Natural killer cell (primary cell): ENCODE measurements at regions not wholly inside any gene's neighbourhood (a gene's known extent, or its start where the extent isn't known, plus 50 kb on each side); places are given as distances from the start of the nearest gene placed in this dataset.

Experiments used
- ATAC-seq, 3 donors: fragments of 150-1000 bp in 2 of 3; fragments of 200-7000 bp in 1 of 3; cut with Tn5 transposase; 1 replicate in 1 of 3; 2 replicates in 2 of 3; pipeline ENCODE4 v1.10.0; 2021; ENCODE audit warnings: mild to moderate bottlenecking in 2 of 3, moderate library complexity in 2 of 3
- DNase-seq, 2 donors: peaks; one replicate each; pipeline versions ENCODE4 v3.0.0 to v3.0.0-alpha.2; 2013 to 2021; ENCODE audit warnings: mixed read lengths in 1 of 2
- H3K27ac ChIP-seq: one replicate; pipeline ENCODE4 v1.5.1; 2013; ENCODE audit warnings: mild to moderate bottlenecking, low read length
- H3K27me3 ChIP-seq: one replicate; pipeline ENCODE4 v1.6.1; 2013; ENCODE audit warnings: low read length; ENCODE audit not compliant: control insufficient read depth, insufficient read depth
- H3K36me3 ChIP-seq: one replicate; pipeline ENCODE4 v1.6.1; 2013; ENCODE audit warnings: low read length; ENCODE audit not compliant: control insufficient read depth, insufficient read depth
- H3K4me1 ChIP-seq: one replicate; pipeline ENCODE4 v1.6.1; 2013; ENCODE audit warnings: low read length; ENCODE audit not compliant: control insufficient read depth, insufficient read depth
- H3K4me3 ChIP-seq: one replicate; pipeline ENCODE4 v1.5.1; 2013; ENCODE audit warnings: low read length
- H3K9me3 ChIP-seq: one replicate; pipeline ENCODE4 v1.6.1; 2013; ENCODE audit warnings: low read length; ENCODE audit not compliant: control insufficient read depth, insufficient read depth
- H3K27ac Mint-ChIP-seq, 2 donors: one replicate each; pipeline ENCODE4 v1.8.0; 2022; ENCODE audit warnings: mild to moderate bottlenecking in 2 of 2, mixed read lengths in 2 of 2, moderate library complexity in 1 of 2
- H3K27me3 Mint-ChIP-seq, 2 donors: one replicate each; pipeline ENCODE4 v1.8.0; 2022; ENCODE audit warnings: low read depth in 2 of 2, mixed read lengths in 2 of 2
- H3K36me3 Mint-ChIP-seq: one replicate; pipeline ENCODE4 v1.8.0; 2022; ENCODE audit warnings: mixed read lengths
- H3K4me1 Mint-ChIP-seq, 2 donors: one replicate each; pipeline ENCODE4 v1.8.0; 2022; ENCODE audit warnings: mixed read lengths in 2 of 2
- H3K4me3 Mint-ChIP-seq: one replicate; pipeline ENCODE4 v1.8.0; 2022; ENCODE audit warnings: mild to moderate bottlenecking, moderate library complexity, mixed read lengths
- H3K9me3 Mint-ChIP-seq, 2 donors: one replicate each; pipeline ENCODE4 v1.8.0; 2022; ENCODE audit warnings: mixed read lengths in 2 of 2
- CTCF ChIP-seq: fragments of 200-600 bp; IDR thresholded peaks from one replicate; pipeline ENCODE4 v1.8.0; 2022; ENCODE audit warnings: antibody characterized with exemption
- WGBS: methylation state at CpG from one replicate; pipeline ENCODE4 v1.1.7; 2013; ENCODE audit warnings: missing lambda C conversion rate; ENCODE audit not compliant: insufficient coverage; 5-methylcytosine and 5-hydroxymethylcytosine counted together
- intact Hi-C: fragments of 100-400 bp; cut with micrococcal nuclease; formaldehyde crosslinking; loops from one replicate; pipeline ENCODE4 v1.14.2; 2022

GRCh38 chr2:238709325-238710025 is 138.4 kb upstream of the TWIST2 start:
- intact Hi-C loops = no loop called here
- no peaks in the 10 kb centered on the region for H3K36me3 Mint-ChIP-seq
- H3K27ac Mint-ChIP-seq = no peak overlapping the region
- H3K4me1 Mint-ChIP-seq = no peaks in the 10 kb centered on the region
- ATAC-seq = no peak
- peaks cover 12 to 23% of the 10 kb centered on the region in 2 donors for H3K27me3 Mint-ChIP-seq
- no peaks in the 10 kb centered on the region for H3K4me1 ChIP-seq
- peaks cover 6% of the 10 kb centered on the region for H3K27me3 ChIP-seq
- no peaks in the 10 kb centered on the region for H3K9me3 Mint-ChIP-seq
- no peak overlapping the region for H3K27ac ChIP-seq
- H3K4me3 ChIP-seq = no peak overlapping the region
- H3K9me3 ChIP-seq = no peaks in the 10 kb centered on the region
- no peaks in the 10 kb centered on the region for H3K36me3 ChIP-seq
- H3K4me3 Mint-ChIP-seq = no peak overlapping the region
- no peak for TF ChIP-seq CTCF
- no peak for DNase-seq
- WGBS = 78% methylated on average over 4 of the region's 6 CpGs

GRCh38 chr2:238710032-238710735 is 137.7 kb upstream of the TWIST2 start:
- H3K9me3 Mint-ChIP-seq = no peaks in the 10 kb centered on the region
- H3K4me3 Mint-ChIP-seq = no peak overlapping the region
- H3K27ac Mint-ChIP-seq = no peak overlapping the region
- Histone ChIP-seq H3K4me3 (no peak overlapping the region), H3K9me3 (no peaks in the 10 kb centered on the region), H3K36me3 (no peaks in the 10 kb centered on the region), H3K27ac (no peak overlapping the region), H3K27me3 (peaks cover 6% of the 10 kb centered on the region), H3K4me1 (no peaks in the 10 kb centered on the region)
- no peaks in the 10 kb centered on the region for H3K4me1 Mint-ChIP-seq
- H3K27me3 Mint-ChIP-seq = peaks cover 9 to 23% of the 10 kb centered on the region in 2 donors
- intact Hi-C loops = no loop called here
- no CpG with 5 or more reads among the region's 1 CpG for whole genome bisulfite sequencing
- TF ChIP-seq CTCF = no peak
- no peaks in the 10 kb centered on the region for H3K36me3 Mint-ChIP-seq
- DNase-seq (no peak), ATAC-seq (no peak)

- no peaks in the 10 kb centered on the region for H3K9me3 ChIP-seq
- Mint-ChIP-seq H3K36me3 (no peaks in the 10 kb centered on the region), H3K4me1 (no peaks in the 10 kb centered on the region), H3K4me3 (no peak overlapping the region), H3K27ac (no peak overlapping the region), H3K9me3 (no peaks in the 10 kb centered on the region), H3K27me3 (peaks cover 10 to 23% of the 10 kb centered on the region in 2 donors)
- no peaks in the 10 kb centered on the region for H3K4me1 ChIP-seq
- no peak for TF ChIP-seq CTCF
- no peak for ATAC-seq
- intact Hi-C loops = no loop called here
- H3K27me3 ChIP-seq = peaks cover 7% of the 10 kb centered on the region
- no peak overlapping the region for H3K27ac ChIP-seq
- DNase-seq = no peak
- no peak overlapping the region for H3K4me3 ChIP-seq
- no peaks in the 10 kb centered on the region for H3K36me3 ChIP-seq
- whole genome bisulfite sequencing = 86% methylated on average over 1 of the region's 4 CpGs
These were observed 137.1 kb upstream of the TWIST2 start for GRCh38 chr2:238710787-238711186.
